NT2/D1 (cell line): ENCODE measurements at regions not wholly inside any gene's neighbourhood (a gene's known extent, or its start where the extent isn't known, plus 50 kb on each side); places are given as distances from the start of the nearest gene placed in this dataset.

Experiments
- YY1 ChIP-seq: IDR thresholded peaks from 2 replicates; pipeline ENCODE4 v1.6.1; 2011; ENCODE audit not compliant: insufficient read length, insufficient read depth
- ZNF274 ChIP-seq: IDR thresholded peaks from 2 replicates; pipeline ENCODE4 v1.6.1; 2011; ENCODE audit warnings: mild to moderate bottlenecking, low read depth, low read length

GRCh38 chr4:26024079-26024478 is 110.1 kb downstream of the SMIM20 start:
- TF ChIP-seq ZNF274 (no peak), YY1 (no peak)
